PC-9 (cell line): ENCODE measurements at regions not wholly inside any gene's neighbourhood (a gene's known extent, or its start where the extent isn't known, plus 50 kb on each side); places are given as distances from the start of the nearest gene placed in this dataset.

Experiments used
- EZH2 ChIP-seq: fragments of 200-600 bp; sonication (generic); IDR thresholded peaks from 2 replicates; pipeline ENCODE4 v1.8.0; 2017; ENCODE audit warnings: antibody characterized with exemption, low read depth
- TF ChIP-seq, protein P1 (sequence below): fragments of 200-600 bp; sonication (generic); conservative IDR thresholded peaks from 2 replicates; pipeline ENCODE4 v1.6.1; 2017; ENCODE audit warnings: mixed run types, antibody characterized with exemption, mild to moderate bottlenecking, moderate library complexity

DNA sequence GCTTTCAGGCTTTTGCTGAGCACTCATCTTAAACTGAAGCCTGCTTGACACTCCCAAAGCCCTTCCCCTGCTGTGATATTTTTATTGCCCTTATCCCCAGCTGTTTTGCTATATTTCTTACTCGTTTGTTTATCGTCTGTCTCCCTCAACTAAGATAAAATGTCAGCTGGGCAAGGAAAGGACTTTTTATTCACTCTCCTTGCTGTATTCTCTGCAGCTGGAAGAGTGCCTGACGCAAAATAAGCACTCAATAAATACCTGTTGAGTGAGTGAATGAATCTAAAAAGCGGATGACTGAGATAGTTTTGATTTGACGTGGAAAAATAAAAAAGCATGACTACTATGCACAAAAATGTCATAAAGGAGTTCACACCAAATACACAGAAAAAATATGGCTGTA is 84.8 kb upstream of the POMGNT2 start:
- TF ChIP-seq, protein P1, sequence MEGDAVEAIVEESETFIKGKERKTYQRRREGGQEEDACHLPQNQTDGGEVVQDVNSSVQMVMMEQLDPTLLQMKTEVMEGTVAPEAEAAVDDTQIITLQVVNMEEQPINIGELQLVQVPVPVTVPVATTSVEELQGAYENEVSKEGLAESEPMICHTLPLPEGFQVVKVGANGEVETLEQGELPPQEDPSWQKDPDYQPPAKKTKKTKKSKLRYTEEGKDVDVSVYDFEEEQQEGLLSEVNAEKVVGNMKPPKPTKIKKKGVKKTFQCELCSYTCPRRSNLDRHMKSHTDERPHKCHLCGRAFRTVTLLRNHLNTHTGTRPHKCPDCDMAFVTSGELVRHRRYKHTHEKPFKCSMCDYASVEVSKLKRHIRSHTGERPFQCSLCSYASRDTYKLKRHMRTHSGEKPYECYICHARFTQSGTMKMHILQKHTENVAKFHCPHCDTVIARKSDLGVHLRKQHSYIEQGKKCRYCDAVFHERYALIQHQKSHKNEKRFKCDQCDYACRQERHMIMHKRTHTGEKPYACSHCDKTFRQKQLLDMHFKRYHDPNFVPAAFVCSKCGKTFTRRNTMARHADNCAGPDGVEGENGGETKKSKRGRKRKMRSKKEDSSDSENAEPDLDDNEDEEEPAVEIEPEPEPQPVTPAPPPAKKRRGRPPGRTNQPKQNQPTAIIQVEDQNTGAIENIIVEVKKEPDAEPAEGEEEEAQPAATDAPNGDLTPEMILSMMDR, result no peak
- no peak for TF ChIP-seq EZH2
